ENCODE measurements at regions not wholly inside any gene's neighbourhood (a gene's known extent, or its start where the extent isn't known, plus 50 kb on each side); places are given as distances from the start of the nearest gene placed in this dataset.

- no peak for TF ChIP-seq CTCF (IDR thresholded peaks at IDR 0.05)
- TF ChIP-seq POLR2AphosphoS5 (IDR thresholded peaks at IDR 0.05) = no peak
- no peak for TF ChIP-seq POLR2A (IDR thresholded peaks at IDR 0.05)
These were observed 365.2 kb downstream of the OTUD1 start for GRCh38 chr10:23804125-23804524.
